RWPE2 (cell line): ENCODE measurements at regions not wholly inside any gene's neighbourhood (a gene's known extent, or its start where the extent isn't known, plus 50 kb on each side); places are given as distances from the start of the nearest gene placed in this dataset.

Experiments used
- ATAC-seq: fragments of 200-7000 bp; cut with Tn5 transposase; 3 replicates; pipeline ENCODE4 v1.9.1; 2021; ENCODE audit warnings: low read depth
- DNase-seq: peaks from one replicate; pipeline ENCODE4 v3.0.0-alpha.2; 2020; ENCODE audit warnings: low spot score
- H3K27ac ChIP-seq: fragments of 450-650 bp; 2 replicates; pipeline ENCODE4 v1.5.1; 2017; ENCODE audit warnings: mild to moderate bottlenecking; ENCODE audit not compliant: poor library complexity, severe bottlenecking
- H3K27me3 ChIP-seq: fragments of 250-450 bp; sonication (Bioruptor Pico); 2 replicates; pipeline ENCODE4 v1.5.1; 2021; ENCODE audit warnings: mild to moderate bottlenecking, moderate library complexity; ENCODE audit not compliant: insufficient read depth, poor library complexity, severe bottlenecking
- H3K36me3 ChIP-seq: fragments of 250-450 bp; sonication (Bioruptor Pico); 2 replicates; pipeline ENCODE4 v1.5.1; 2020; ENCODE audit warnings: low read depth, mild to moderate bottlenecking, moderate library complexity
- H3K4me1 ChIP-seq: fragments of 250-450 bp; sonication (Bioruptor Pico); 2 replicates; pipeline ENCODE4 v1.5.1; 2021; ENCODE audit warnings: mild to moderate bottlenecking, moderate library complexity; ENCODE audit not compliant: insufficient read depth, poor library complexity, severe bottlenecking
- H3K4me3 ChIP-seq: fragments of 250-450 bp; sonication (Bioruptor Pico); 2 replicates; pipeline ENCODE4 v1.5.1; 2021; ENCODE audit warnings: mild to moderate bottlenecking, moderate library complexity; ENCODE audit not compliant: severe bottlenecking
- H3K9me3 ChIP-seq: fragments of 250-450 bp; sonication (Bioruptor Pico); 2 replicates; pipeline ENCODE4 v1.5.1; 2021; ENCODE audit warnings: mild to moderate bottlenecking, moderate library complexity; ENCODE audit not compliant: severe bottlenecking
- TF ChIP-seq, protein P1 (sequence below): fragments of 450-650 bp; IDR thresholded peaks from one replicate; pipeline ENCODE4 v1.5.1; 2017; ENCODE audit warnings: mild to moderate bottlenecking, moderate library complexity; ENCODE audit not compliant: poor library complexity, severe bottlenecking

- Histone ChIP-seq H3K4me3 (no peak overlapping the region), H3K9me3 (no peaks in the 10 kb centered on the region), H3K27ac (no peak overlapping the region), H3K4me1 (peaks cover 5% of the 10 kb centered on the region), H3K27me3 (no peaks in the 10 kb centered on the region), H3K36me3 (no peaks in the 10 kb centered on the region)
- TF ChIP-seq, protein P1, sequence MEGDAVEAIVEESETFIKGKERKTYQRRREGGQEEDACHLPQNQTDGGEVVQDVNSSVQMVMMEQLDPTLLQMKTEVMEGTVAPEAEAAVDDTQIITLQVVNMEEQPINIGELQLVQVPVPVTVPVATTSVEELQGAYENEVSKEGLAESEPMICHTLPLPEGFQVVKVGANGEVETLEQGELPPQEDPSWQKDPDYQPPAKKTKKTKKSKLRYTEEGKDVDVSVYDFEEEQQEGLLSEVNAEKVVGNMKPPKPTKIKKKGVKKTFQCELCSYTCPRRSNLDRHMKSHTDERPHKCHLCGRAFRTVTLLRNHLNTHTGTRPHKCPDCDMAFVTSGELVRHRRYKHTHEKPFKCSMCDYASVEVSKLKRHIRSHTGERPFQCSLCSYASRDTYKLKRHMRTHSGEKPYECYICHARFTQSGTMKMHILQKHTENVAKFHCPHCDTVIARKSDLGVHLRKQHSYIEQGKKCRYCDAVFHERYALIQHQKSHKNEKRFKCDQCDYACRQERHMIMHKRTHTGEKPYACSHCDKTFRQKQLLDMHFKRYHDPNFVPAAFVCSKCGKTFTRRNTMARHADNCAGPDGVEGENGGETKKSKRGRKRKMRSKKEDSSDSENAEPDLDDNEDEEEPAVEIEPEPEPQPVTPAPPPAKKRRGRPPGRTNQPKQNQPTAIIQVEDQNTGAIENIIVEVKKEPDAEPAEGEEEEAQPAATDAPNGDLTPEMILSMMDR: no peak
- DNase-seq (no peak), ATAC-seq (no peak)
Measured at GRCh38 chr2:123717636-123718334, 307.3 kb upstream of the CNTNAP5 start.

DNA sequence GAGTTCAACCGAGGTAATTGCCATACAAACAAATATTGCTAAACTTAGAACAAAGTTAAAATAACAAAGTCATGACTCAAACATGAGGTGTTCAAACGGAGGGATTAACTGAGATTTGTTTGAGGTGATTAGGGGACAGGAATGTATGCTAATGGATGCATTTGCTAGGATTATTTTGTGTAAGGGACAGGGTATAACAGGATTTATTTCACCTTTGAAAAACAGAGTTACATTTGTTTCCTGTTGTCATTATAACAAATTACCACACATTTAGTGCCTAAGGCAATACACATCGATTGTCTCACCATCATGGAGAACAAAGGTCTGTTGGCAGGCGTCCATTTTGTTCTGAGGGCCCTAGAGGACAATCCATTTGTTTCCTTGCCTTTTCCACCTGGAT, 304.3 kb upstream of the CNTNAP5 start:
- DNase-seq (no peak), ATAC-seq (peak; percentile 59)
- no peaks in the 10 kb centered on the region for H3K9me3 ChIP-seq
- TF ChIP-seq, protein P1: no peak
- H3K4me1 ChIP-seq: no peaks in the 10 kb centered on the region
- no peaks in the 10 kb centered on the region for H3K36me3 ChIP-seq
- no peaks in the 10 kb centered on the region for H3K27me3 ChIP-seq
- no peak overlapping the region for H3K27ac ChIP-seq
- H3K4me3 ChIP-seq: no peak overlapping the region

DNA sequence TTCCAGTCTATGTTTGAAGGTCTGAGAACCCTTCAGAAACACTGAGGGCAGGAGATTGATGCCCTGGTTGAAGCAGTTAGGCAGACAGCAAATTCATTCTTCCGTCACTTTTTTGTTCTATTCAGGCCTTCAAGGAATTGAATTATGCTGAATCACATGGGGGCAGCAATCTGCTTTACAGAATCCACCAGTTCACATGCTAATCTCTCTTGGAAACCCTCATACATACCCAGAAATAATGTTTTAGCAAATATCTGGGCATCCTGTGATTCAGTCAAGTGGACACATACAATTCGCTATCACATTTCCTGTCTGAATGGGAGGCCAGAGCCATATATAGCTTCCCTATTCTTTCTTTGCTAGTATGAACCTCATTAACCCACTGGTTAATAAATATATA, 301.4 kb upstream of the CNTNAP5 start:
- no peaks in the 10 kb centered on the region for H3K27me3 ChIP-seq
- no peaks in the 10 kb centered on the region for H3K4me1 ChIP-seq
- no peak for DNase-seq
- no peak overlapping the region for H3K4me3 ChIP-seq
- H3K9me3 ChIP-seq: no peaks in the 10 kb centered on the region
- H3K27ac ChIP-seq: no peak overlapping the region
- H3K36me3 ChIP-seq: no peaks in the 10 kb centered on the region
- TF ChIP-seq, protein P1: no peak
- ATAC-seq: no peak

- Histone ChIP-seq H3K4me1 (no peaks in the 10 kb centered on the region), H3K27me3 (no peaks in the 10 kb centered on the region), H3K27ac (no peak overlapping the region), H3K4me3 (no peak overlapping the region), H3K36me3 (no peaks in the 10 kb centered on the region), H3K9me3 (no peaks in the 10 kb centered on the region)
- TF ChIP-seq, protein P1: no peak
- ATAC-seq (peak; percentile 72), DNase-seq (no peak)
Measured at GRCh38 chr2:123732563-123732962, 292.5 kb upstream of the CNTNAP5 start.

- Histone ChIP-seq H3K27ac (no peak overlapping the region), H3K9me3 (no peaks in the 10 kb centered on the region), H3K27me3 (no peaks in the 10 kb centered on the region), H3K36me3 (no peaks in the 10 kb centered on the region), H3K4me3 (no peak overlapping the region), H3K4me1 (no peaks in the 10 kb centered on the region)
- no peak for DNase-seq
- TF ChIP-seq, protein P1: no peak
- no peak for ATAC-seq
Measured at GRCh38 chr2:123737371-123737770, 287.7 kb upstream of the CNTNAP5 start.
